ENCODE measurements at regions not wholly inside any gene's neighbourhood (a gene's known extent, or its start where the extent isn't known, plus 50 kb on each side); places are given as distances from the start of the nearest gene placed in this dataset.

DNA sequence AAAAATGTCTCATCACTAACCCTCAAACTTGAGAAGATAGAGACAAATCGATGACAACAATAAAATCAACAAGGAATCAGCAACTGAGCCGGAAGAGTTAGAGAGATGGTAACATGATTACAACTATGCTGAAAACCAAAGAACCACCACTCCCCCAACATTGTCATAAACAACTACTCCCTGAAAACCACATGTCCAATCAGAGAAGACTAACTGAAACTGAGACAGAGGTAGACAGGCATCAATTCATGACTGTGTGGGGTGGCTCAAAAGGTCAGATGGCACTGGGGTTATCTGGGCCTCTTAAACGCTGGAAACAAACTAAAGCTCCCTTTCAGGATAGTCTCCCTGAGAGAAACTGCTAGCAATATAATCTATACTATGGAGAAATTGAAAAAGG is 488.8 kb downstream of the KCTD12 start:
- DNase-seq: no peak

DNA sequence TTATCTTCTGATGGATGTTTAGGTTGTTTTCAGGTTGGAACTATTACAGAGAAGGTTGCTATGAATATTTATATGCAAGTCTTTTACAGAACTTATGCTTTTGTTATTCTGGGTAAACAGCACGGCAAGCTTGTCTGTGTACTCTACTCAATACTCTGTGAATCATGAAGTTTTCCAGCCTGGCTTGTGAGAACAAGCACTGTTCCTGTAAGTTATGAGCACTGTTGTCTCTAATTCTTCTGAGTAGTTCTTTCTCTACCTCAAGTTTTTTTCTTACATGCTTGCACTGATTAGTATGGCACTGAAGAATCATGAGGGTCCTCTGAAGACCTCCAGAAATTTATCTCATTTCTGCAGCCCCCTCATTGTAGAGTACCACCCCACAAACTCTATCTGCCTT is 496.9 kb downstream of the KCTD12 start:
- no peak for DNase-seq

DNA sequence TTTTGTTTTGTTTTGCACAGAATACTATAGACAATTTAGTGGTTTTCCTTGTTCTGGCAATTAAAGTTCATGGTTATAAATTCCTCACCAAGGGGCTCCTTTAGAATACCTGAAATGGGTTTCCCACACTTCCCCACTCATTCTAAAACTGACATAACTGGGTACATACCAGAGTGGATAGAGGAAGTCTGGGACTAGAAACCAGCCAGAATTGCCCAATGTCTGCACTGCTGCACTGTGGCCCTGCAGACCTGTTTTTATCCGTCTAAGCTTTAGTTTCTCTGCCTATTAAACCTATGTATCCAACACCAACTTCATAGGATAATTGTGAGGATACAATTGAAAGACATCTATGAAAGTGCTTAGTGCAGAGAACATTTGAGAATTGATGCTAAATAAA is 498.6 kb downstream of the KCTD12 start:
- no peak for DNase-seq

DNA sequence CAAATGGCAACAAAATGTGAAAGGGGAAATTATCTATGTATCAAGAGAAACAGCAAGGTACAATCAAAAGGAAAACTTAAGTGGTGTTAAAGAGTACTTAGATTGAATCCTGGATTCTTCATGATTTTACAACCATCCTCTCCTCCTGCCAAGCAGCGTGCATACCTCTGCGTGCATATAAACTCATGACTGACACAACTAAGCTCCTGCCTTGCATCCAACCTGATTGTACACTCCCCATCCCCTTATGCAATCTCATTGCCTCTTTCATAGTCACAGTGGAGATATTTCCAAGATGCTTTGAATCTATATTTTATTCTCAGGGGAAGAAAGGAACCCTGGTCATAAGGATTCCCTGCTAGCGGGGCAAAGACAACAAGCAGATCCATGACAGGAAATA is 499.9 kb downstream of the KCTD12 start:
- no peak for DNase-seq

DNA sequence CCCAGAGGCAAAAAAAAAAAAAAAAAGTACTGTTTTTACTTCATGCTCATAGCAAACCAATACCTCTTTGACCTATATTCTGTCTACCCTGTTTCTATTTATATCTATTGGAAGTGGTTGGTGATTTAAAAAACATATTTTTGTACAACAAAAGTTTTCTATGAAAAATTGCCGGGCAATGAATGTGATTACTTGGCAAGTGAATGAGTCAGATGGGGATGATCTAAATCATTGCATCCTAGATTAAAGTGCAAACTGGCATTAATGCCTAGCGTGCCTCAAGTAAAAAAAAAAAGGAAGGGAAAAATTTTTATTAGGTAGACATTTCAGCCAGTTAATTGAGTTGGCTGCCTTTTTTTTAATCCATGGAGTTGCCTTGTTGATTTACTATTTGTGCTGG is 500.6 kb downstream of the KCTD12 start:
- DNase-seq: no peak

DNA sequence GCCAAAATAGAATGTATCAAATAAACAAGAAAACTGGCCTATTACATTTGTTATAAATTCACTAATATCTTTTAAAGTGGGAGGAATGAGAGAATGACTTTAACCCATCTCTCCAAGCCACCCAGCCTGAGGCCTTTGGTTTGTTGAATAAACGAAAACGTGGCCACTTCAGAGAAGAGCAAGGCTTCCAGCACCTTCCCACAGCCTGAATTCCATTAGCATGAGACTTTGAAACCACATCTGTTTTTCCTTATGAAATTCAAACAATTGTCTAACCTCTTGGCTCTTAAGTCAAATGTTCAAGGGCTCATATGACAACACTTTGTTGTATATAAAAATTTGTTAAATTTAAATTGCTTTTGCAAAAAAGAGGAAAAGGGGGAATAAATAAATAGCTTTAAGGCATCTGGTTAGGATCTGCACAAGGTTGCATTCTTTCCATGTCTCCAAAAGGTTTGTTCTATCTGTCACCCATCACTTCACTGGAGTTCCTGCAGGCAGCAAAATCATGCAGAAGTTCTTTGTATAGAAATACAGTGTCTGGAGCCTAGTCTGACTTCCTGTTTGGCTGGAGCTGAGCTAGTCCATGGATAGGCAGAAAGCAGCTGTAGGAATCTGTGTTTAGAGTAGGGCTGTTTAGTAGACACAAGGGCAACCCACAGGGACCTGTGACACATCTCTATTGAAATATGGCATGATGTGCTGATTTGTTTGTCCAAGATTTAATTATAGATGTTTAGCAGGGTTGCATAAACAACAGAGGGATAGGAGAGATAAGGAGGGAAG is 502.3 kb downstream of the KCTD12 start:
- no peak for DNase-seq

DNA sequence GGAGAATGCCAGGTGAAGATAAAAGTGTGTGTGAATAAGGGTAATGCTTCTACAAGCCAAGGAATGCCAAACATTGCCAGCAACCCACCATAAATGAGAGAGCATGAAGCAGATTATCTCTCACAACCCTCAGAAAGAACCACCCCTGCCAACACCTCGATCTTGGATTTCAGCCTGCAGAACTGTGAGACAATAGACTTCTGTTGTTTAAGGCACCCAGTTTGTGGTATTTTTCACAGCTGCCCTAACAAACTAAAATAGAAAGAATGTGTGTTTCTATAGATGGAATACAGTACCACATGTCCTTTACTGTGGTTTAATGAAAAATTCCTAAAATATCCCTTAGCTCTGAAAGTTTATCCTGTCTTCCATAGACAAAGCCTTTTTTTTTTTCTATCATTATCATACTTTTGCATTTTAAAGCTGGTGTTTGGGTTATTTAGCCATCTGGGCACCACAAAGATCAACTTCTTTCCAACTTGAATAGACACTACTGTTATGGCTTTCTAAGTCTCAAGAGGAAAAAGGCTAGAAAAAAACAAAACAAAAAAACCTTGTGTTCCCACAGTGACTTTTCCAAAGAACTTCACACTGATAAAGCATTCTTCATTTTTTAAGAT is 505.6 kb downstream of the KCTD12 start:
- DNase-seq: no peak

DNA sequence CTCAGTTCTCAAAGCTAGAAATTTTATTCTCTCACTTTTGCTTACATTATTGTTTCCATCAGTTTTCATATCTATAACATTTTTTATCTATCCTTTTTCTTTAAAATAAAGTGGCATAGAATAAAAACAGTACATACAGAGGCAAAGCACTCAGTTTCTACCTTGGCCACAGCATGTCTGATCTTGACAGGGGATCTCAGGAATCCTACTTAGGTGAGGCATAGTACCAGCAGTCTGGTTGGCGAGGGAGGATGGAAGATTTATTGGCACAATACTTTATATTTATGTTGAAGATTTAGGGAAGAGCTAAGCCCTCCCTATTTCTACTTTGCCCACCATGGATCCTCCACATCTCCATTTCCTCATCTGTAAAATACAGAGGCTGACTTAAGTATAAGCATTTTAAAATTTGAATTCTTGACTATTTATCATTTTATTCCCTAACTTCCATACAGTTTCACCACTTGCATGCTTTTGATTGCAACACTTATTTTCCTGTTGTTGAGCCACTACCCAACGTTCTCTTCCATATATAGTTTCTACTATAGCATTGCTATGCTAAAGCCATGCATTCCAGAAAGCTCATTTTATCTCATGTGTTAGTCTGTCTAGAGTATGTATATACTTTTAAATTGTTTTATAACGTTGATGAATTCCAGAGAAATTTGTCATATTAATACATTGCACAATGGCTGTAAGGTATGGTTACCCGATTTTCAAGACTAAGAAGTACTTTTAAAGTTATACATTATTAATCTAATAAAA is 506.7 kb downstream of the KCTD12 start:
- DNase-seq: no peak

DNA sequence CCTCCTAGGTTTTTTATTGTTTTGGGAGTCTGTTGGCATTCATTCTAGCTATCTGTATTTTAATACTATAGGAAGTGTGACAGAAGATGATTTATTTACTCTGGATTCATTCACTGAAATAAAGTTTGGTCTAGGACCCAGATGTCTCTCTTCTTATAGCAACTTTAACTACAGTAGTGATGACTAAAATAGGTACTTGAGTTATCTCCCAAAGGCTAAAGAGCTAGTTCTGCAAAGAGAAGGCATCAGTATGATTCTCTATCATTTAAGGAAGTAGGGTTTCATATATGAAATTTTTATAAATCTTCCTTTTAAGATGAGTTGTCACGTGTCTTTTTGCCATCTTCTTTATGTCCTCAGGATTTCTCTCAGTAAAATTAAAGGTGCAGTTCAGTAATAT is 507.4 kb downstream of the KCTD12 start:
- no peak for DNase-seq

DNA sequence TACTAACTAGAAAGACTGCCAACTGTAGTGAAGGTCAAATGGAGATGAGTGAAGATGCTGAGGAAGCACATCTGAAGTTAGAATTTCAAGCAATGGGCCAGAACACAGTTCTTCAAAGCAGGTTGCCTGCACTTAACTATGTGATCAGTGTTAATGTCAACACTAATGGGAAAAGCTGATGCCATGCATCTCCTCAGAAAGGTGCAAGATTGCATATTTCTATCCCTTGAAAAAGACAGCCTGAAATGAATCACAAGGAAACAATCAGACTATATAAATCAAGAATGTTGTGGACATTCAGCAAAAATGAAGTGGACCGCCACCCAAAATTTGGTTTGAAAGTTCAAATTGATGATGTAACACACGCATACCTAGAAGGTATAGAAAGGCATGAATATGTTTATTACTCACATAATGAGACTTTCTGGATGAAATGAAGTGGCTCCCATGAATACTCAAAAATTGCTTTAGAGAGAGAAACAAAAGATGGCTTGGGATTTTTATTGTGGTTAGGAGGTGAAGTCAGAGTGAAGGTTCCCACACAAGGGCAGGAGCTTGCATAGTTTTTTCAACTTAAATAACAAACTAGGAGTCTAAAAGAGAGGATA is 522.4 kb downstream of the KCTD12 start:
- no peak for DNase-seq

DNA sequence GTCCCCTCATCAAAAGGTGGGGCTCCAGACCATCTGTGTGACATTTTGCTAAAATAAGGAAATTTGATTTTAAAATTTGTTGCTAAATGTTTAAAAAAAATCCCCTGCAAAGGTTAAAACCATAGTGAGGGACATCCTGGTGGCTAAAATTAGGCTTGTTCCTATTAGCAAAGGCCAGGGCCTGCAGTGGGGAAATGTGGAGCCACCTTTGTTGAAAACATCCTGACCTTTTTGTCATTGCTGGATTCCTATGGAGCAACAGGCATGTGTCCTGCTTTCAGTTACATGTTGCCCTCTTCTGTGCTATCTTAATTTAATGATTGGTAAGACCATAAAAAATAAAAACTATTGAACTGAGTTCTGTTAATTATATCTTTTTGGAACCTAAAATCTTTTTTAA is 524.3 kb downstream of the KCTD12 start:
- no peak for DNase-seq

DNA sequence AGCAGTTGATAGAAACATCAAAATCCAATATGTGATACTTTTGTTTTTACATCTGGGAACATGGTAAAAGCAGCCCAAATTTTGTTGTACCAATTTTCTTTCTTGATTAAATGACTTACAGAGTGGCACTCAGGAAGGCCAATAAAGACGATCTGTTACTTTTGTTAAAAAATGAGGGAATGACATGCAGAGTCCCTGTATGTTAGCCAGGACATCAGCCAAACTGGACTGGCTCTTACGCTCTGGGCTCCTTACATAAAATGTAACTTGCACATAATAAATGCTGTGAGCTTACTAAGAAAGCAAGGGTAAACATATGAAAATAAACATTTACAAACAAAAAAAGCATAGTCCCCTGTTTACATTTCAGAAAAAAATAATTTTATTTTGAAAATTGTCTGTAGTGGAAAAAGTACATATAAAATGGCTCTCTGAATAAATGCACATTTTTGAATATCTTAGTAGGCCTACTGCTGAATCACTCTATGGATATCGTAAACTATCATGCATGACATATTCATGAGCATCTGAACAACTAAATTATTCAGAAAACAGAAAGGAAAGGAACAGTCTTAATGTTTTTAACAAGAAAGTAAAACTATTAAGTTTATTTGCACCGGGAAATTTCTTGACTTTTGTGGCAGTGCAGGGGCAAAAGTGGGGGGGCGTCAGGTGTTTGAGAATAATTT is 534.5 kb downstream of the KCTD12 start:
- DNase-seq: no peak

DNA sequence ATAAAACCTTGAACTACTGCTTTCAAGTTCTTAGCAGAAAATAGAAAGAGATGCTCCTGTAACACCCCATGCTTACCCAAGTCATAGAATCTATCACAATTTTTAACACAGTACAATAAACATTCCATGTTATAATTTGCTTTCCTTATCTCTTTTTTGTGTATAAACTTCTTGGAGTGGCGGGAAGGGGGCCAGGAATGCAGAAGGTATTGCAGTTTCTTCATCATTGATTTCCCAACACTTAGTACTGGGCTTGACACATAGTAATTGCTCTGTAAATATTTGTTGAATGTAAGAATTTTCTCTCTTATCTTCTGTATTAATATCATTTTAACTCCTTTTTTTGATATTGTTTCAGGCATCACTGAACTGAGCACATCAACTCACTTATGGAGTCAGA is 535.8 kb downstream of the KCTD12 start:
- no peak for DNase-seq

DNA sequence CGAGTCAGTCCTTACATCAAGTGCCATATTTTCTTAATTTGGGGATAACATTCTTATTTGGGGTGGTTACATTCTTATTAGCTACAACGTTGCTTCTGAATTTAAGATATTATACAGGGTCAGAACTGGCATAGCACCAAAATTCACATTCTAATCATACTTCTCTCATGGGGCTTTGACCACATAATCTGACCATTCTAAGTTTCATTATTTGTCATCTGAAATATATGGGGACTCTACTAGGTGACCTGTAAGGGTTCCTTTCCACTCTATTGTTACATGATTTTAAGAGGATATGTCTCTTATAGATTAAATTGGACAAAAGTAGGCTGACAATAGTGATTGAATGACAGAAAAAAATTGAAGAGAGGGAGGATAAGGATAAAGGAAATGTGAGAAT is 536.5 kb downstream of the KCTD12 start:
- no peak for DNase-seq

DNA sequence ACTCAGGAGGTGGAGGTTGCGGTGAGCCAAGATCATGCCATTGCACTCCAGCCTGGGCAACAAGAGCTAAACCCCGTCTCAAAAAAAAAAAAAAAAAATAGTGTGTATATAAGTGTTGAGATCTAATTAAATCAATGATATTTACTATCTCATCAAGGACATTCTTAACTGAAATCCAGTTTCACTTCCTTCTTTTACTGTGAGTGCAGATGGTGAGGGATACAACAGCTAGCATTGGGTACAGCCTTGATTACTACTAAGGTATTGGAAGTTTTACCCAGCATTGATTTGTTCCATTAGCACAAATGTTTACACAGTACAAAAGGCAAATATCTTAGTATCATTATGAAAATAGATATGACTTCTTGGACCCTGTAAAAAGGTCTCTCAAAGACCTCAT is 546.6 kb downstream of the KCTD12 start:
- DNase-seq: no peak

DNA sequence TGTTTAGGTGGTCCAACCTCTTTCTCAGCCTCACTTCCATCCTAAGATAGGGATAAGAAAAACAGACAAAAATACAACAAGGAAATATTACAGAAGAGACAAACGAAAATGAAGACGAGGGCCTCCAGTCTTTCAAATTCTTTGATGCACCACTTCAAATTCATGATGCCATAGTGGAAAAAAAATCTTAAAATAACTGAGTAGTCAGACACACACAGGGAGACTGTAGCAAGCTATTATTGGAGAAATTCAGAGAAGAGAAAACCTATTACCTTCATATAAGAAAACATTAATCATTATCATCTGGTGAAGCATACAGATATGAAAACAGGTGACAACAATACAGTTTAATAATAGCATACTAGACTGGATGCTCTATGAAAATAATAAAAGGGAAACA is 548.2 kb downstream of the KCTD12 start:
- no peak for DNase-seq

DNA sequence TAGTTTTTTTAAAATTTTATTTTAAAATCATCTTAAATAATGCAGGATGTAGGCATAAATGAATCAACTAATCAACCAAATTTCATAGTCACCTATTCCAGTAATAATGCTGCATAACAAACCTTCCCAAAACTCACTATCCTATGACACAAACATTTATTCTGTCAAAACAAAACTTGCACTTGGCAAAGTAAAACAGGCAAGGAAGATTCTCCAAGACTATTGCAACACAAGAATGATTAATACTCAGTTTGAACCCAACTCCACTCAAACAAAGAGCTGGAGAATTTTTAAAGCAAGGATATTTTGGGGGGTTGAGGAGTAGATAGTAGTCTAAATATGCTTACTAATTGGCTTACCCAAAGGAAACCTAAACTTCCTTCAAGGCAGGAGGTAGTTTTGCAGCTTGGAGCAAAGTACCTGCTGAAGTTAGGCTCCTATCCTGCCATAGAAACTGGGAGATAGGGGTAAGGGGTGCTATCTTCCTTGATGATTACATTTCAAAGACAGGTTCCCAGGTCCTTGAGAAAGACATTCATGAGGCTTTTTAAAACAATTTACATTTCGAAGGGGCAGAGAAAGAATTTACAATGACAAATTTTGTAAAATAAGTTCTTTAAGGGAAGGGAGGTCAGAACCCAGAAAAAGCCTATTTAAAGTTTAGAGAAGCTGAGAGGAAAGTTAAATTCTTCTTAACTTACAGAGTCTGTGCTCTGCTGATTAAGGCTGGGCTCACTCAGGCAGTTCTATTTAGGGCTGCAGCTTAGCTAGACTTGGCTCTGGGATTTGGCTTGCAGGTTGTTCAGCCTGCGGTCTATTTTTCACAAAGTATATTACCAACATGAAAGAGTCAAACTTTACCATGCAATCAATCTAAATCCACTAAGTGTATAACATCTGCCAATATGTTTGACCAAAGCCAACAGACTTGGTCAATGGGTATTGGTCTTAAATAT is 549.0 kb downstream of the KCTD12 start:
- DNase-seq: no peak

DNA sequence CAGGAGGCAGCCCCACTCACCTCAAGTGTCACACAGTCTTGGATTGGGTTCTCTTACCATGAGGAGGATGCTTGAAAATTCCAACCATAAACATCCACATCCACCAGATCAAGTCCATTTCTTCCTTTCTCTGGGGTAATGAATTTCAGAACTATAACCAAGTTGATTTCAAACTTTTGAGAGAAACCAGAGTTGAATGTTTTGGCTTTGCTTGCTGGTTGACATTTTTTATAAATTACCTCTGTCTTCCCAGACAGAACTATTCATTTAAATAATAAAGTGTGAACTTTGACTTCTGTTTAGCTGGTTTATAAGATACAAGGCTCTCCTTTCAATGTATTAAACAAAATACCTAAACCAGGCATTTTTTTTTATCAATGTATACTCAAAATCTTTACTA is 550.7 kb downstream of the KCTD12 start:
- no peak for DNase-seq

DNA sequence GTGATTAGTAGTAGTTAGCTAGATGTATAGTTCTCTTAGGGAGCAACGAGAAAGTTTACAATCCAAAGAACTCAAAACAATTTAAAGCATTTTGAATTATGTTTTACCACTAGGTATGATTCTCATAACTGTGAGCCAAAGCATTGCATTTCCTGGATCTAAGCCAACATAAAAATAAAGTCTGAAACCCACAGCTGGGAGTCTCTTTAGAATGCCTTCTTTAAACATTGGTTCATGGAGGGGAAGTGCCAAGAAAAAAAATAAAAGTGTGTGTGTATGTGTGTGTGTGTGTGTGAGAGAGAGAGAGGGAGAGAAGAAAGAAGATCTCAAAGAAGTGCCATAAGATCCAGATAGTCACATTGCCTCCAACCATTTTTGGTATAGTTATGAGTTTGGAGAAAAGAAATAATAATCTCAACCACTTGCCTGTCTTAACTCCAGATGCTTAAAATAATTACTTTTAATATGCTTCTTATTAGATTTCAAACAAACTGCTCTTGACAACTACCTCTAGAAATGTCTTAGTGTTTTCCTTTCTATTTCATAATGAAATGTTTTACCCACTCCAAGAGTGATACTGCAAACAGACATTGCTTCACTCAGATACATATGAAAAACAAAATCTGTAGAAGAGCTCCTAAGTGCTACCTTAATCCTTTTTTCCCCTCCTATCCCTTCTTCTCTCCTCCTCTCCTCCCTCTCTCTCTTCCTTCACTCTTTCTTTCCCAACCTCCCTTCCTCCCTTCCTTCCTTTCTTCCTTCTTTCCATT is 554.1 kb downstream of the KCTD12 start:
- DNase-seq: no peak

DNA sequence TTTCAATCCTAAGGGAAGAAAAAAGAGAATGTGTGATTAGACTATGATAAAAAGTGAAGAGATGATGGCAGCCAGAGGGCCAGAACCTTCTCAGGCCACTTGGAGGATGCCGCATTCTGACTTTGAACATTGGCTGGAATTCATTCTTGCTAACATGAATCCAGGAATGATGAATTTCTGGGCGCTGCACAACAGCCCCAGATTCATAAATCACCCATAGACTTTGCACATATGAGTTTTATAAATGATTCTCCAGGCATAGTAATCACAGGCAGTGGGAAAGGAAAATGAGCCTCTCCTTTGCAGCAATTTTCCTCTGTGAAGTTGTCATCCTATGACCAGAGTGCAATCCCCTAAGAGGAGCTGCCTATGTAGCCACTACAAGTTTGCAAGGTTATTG is 555.4 kb downstream of the KCTD12 start:
- no peak for DNase-seq
